ENCODE measurements at regions not wholly inside any gene's neighbourhood (a gene's known extent, or its start where the extent isn't known, plus 50 kb on each side); places are given as distances from the start of the nearest gene placed in this dataset.

- no peak for DNase-seq (ENCODE audit: low read depth)
- TF ChIP-seq CTCF (IDR thresholded peaks at IDR 0.05; ENCODE audit: control insufficient read depth, extremely low read depth, insufficient read depth): no peak
- H3K4me3 ChIP-seq (ENCODE audit: low read depth, low read length): no peak overlapping the region
These were observed 60.8 kb upstream of the IRX4 start for GRCh38 chr5:1943481-1943880.

GRCh38 chr5:1942630-1943029 is 59.9 kb upstream of the IRX4 start:
- DNase-seq (ENCODE audit: low read depth): no peak
- TF ChIP-seq CTCF (IDR thresholded peaks at IDR 0.05; ENCODE audit: control insufficient read depth, extremely low read depth, insufficient read depth): no peak
- H3K4me3 ChIP-seq (ENCODE audit: low read depth, low read length): no peak overlapping the region

- DNase-seq (ENCODE audit: low read depth): no peak
- no peak for TF ChIP-seq CTCF (IDR thresholded peaks at IDR 0.05; ENCODE audit: control insufficient read depth, extremely low read depth, insufficient read depth)
- H3K4me3 ChIP-seq (ENCODE audit: low read depth, low read length): no peak overlapping the region
These were observed 59.4 kb upstream of the IRX4 start for GRCh38 chr5:1942158-1942557.

- H3K4me3 ChIP-seq (ENCODE audit: low read depth, low read length): no peak overlapping the region
- DNase-seq (ENCODE audit: low read depth): no peak
- no peak for TF ChIP-seq CTCF (IDR thresholded peaks at IDR 0.05; ENCODE audit: control insufficient read depth, extremely low read depth, insufficient read depth)
These were observed 56.5 kb upstream of the IRX4 start for GRCh38 chr5:1939256-1939655.

GRCh38 chr5:1938310-1939000 is 55.7 kb upstream of the IRX4 start:
- DNase-seq (ENCODE audit: low read depth): no peak
- H3K4me3 ChIP-seq (ENCODE audit: low read depth, low read length): no peak overlapping the region
- no peak for TF ChIP-seq CTCF (IDR thresholded peaks at IDR 0.05; ENCODE audit: control insufficient read depth, extremely low read depth, insufficient read depth)

GRCh38 chr5:1937590-1937989 is 54.9 kb upstream of the IRX4 start:
- H3K4me3 ChIP-seq (ENCODE audit: low read depth, low read length): no peak overlapping the region
- no peak for DNase-seq (ENCODE audit: low read depth)
- no peak for TF ChIP-seq CTCF (IDR thresholded peaks at IDR 0.05; ENCODE audit: control insufficient read depth, extremely low read depth, insufficient read depth)

- no peak for TF ChIP-seq CTCF (IDR thresholded peaks at IDR 0.05; ENCODE audit: control insufficient read depth, extremely low read depth, insufficient read depth)
- DNase-seq (ENCODE audit: low read depth): no peak
- no peak overlapping the region for H3K4me3 ChIP-seq (ENCODE audit: low read depth, low read length)
These were observed 54.2 kb upstream of the IRX4 start for GRCh38 chr5:1936901-1937300.
